ENCODE measurements at regions not wholly inside any gene's neighbourhood (a gene's known extent, or its start where the extent isn't known, plus 50 kb on each side); places are given as distances from the start of the nearest gene placed in this dataset.

DNA sequence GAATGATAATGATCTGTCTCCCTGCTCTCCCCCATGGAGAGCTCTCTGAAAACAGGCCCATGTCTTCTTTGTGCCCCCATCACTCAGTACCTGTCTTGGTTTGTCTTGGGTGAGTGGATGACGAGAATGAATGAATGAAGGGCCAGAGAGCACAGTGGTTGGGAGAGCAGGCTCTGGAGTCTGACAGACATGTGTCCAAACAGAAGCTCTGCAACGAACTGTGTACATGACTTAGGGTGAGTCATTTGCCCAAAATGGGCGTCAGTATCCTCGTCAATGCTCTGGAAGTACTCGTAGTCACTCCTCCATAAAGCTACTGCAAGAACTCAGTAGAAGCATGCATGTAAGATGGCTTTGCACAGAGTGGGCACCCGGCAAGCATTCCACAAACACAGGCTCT is 170.2 kb upstream of the TLE3 start:
- TF ChIP-seq POLR2A (IDR thresholded peaks at IDR 0.05; ENCODE audit: low read depth) (no peak), CTCF (IDR thresholded peaks at IDR 0.05) (no peak)
